ENCODE measurements at regions not wholly inside any gene's neighbourhood (a gene's known extent, or its start where the extent isn't known, plus 50 kb on each side); places are given as distances from the start of the nearest gene placed in this dataset.

DNA sequence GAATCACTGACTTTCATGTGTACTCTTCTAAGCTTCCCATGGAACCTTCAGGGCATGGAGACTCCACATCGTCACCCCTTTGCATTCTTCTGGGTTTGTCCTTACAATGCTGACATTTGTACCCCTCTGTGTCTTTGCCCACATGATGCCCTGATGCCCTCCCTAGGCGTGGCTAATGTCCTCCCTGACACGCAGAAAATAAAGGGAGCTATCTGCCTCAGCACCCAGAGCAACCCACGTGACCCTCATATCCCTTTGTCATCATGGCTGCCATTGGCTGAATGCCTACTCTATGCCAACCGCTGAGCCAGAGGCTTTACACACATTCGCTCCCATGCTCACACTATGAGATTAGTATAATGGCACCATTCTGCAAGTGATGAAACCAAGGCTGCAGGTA lies 86.4 kb upstream of the KLHL29 start:
- TF ChIP-seq BHLHE40 (IDR thresholded peaks at IDR 0.05; ENCODE audit: borderline replicate concordance) (no peak), TARDBP (IDR thresholded peaks at IDR 0.05) (no peak), SUZ12 (IDR thresholded peaks at IDR 0.05) (no peak), ELF4 (IDR thresholded peaks at IDR 0.05) (no peak), FOXK2 (IDR thresholded peaks at IDR 0.05) (no peak), CTBP1 (IDR thresholded peaks at IDR 0.05; ENCODE audit: borderline replicate concordance) (no peak), ZNF384 (IDR thresholded peaks at IDR 0.05) (no peak), SP1 (IDR thresholded peaks at IDR 0.05) (no peak), L3MBTL2 (conservative IDR thresholded peaks at IDR 0.05) (no peak), ARNT (IDR thresholded peaks at IDR 0.05) (no peak), FOXM1 (IDR thresholded peaks at IDR 0.05; ENCODE audit: borderline replicate concordance) (no peak)
- ChIA-PET CTCF (no interaction called here), POLR2A (no interaction called here)
- no peak for DNase-seq (ENCODE audit: extremely low spot score)

DNA sequence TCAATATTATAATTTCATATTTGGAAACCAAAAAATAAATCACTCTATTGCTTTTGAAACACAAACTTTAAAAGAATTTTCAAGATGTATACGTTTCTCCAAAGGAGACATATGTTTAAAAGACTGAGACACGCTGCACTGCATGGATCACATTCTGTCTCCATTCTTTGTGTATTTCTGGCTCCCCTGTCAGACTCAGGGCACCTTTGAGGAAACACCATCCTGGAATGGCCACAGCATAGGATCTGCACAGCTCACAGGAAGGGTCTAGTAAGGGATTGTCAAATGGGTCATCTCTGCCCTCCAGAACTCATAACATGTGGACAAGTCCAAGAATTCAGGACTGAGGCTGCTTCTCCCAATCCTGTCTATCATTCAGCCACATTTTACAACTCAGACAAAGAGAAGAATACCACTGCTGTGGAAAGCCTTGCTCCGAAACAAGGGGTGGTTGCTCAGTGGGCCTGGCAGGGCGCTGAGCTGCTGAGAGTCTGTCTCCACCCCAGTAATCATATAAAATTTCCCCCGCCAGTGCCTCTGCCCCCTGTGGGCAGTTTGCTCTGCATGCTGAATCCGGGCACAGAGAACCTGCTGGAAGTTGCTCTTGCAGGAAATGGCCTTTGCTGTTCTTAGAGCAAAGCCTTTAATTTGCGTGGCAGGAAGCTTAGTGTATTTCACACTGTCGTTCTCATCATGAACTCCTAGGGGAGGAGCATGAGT lies 85.3 kb upstream of the KLHL29 start:
- TF ChIP-seq SUZ12 (IDR thresholded peaks at IDR 0.05) = no peak
- no peak for TF ChIP-seq CTBP1 (IDR thresholded peaks at IDR 0.05; ENCODE audit: borderline replicate concordance)
- no peak for TF ChIP-seq SP1 (IDR thresholded peaks at IDR 0.05)
- TF ChIP-seq HDGF (IDR thresholded peaks at IDR 0.05; ENCODE audit: borderline replicate concordance) = no peak
- TF ChIP-seq, protein P1, sequence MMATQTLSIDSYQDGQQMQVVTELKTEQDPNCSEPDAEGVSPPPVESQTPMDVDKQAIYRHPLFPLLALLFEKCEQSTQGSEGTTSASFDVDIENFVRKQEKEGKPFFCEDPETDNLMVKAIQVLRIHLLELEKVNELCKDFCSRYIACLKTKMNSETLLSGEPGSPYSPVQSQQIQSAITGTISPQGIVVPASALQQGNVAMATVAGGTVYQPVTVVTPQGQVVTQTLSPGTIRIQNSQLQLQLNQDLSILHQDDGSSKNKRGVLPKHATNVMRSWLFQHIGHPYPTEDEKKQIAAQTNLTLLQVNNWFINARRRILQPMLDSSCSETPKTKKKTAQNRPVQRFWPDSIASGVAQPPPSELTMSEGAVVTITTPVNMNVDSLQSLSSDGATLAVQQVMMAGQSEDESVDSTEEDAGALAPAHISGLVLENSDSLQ (IDR thresholded peaks at IDR 0.05) = no peak
- TF ChIP-seq L3MBTL2 (conservative IDR thresholded peaks at IDR 0.05) = no peak
- TF ChIP-seq ZNF384 (IDR thresholded peaks at IDR 0.05) = no peak
- no peak for TF ChIP-seq FOXA1 (IDR thresholded peaks at IDR 0.05)
- no peak for TF ChIP-seq ELF4 (IDR thresholded peaks at IDR 0.05)
- TF ChIP-seq ARNT (IDR thresholded peaks at IDR 0.05) = no peak
- POLR2A ChIA-PET = no interaction called here
- DNase-seq (ENCODE audit: extremely low spot score) = no peak
- CTCF ChIA-PET = no interaction called here

DNA sequence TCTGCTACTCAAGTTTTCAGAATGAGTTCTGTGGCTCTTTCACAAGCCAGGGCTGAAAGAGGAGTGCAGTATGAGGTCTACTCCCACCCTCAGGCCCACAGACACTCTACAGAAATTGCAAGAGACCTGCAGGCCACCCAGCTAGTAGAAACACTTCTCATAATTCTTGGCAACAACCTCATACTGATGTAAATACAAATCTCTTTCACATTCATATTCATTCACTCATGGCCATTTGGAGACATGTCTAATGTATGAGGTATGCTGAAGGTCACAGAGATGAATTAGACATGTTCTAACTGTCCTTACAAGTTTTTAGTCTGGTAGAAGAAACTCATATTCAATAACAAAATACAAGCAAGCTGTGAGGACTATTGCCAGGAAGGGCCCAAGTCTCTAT lies 83.8 kb upstream of the KLHL29 start:
- DNase-seq (ENCODE audit: extremely low spot score) = no peak
- CTCF ChIA-PET = interaction anchor here (1.3 kb wide), 1 partner anchor 12 kb away, joined by 6 read pairs; no protein-coding TSS in a partner anchor
- POLR2A ChIA-PET = no interaction called here
- TF ChIP-seq NFRKB (IDR thresholded peaks at IDR 0.05) = no peak
- no peak for TF ChIP-seq SP1 (IDR thresholded peaks at IDR 0.05)
- no peak for TF ChIP-seq FOXA1 (IDR thresholded peaks at IDR 0.05)
- no peak for TF ChIP-seq FOXK2 (IDR thresholded peaks at IDR 0.05)
- no peak for TF ChIP-seq LEF1 (IDR thresholded peaks at IDR 0.05; ENCODE audit: borderline replicate concordance)
- TF ChIP-seq ARNT (IDR thresholded peaks at IDR 0.05) = no peak
- no peak for TF ChIP-seq FOXM1 (IDR thresholded peaks at IDR 0.05; ENCODE audit: borderline replicate concordance)
- no peak for TF ChIP-seq CTBP1 (IDR thresholded peaks at IDR 0.05; ENCODE audit: borderline replicate concordance)
- TF ChIP-seq L3MBTL2 (conservative IDR thresholded peaks at IDR 0.05) = no peak
- no peak for TF ChIP-seq ZNF384 (IDR thresholded peaks at IDR 0.05)
- TF ChIP-seq ELF4 (IDR thresholded peaks at IDR 0.05) = no peak
- TF ChIP-seq, protein P1 (IDR thresholded peaks at IDR 0.05) = no peak
- TF ChIP-seq TARDBP (IDR thresholded peaks at IDR 0.05) = no peak

DNA sequence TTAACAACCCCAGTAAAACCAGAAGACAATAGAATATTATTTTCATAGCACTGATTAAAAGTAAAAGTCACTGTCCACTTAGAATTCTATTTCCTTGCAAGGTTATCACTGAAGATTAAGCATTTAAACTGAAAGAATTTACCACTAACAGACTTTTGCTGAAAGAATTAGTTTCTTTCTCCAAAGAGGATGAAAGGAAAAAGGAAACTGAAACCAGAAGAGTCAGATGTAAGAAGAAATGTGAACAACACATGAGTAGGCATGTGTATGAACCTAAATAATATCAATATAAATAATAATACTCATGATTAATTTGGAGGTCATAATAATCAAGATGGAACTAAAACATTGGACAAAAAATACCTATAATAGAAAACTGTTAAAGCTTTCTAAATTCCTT lies 82.4 kb upstream of the KLHL29 start:
- DNase-seq (ENCODE audit: extremely low spot score) = no peak
- TF ChIP-seq, protein P1 (IDR thresholded peaks at IDR 0.05) = no peak
- TF ChIP-seq BHLHE40 (IDR thresholded peaks at IDR 0.05; ENCODE audit: borderline replicate concordance) = no peak
- no peak for TF ChIP-seq ELF4 (IDR thresholded peaks at IDR 0.05)
- CTCF ChIA-PET = interaction anchor here (1.3 kb wide), 1 partner anchor 11 kb away, joined by 6 read pairs; no protein-coding TSS in a partner anchor
- POLR2A ChIA-PET = no interaction called here

DNA sequence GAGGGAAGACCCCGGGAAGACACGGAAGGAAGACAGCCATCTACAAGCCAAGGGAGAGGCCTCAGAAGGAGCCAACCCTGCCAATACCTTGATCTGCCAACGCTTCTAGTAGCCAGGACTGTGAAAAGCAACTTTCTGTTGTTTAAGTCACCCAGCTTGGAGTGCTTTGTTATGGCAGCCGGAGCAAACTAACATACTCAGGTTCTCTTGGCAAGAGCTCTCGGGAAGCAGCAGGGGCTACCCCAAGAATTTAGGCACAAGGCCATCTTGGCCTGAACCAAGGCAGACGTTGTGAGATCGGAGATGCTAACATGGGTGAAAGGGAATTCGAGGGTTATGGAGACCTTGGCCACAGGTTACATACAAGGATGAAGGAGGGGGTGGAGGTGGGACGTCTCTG lies 78.6 kb upstream of the KLHL29 start:
- no peak for DNase-seq (ENCODE audit: extremely low spot score)
- TF ChIP-seq L3MBTL2 (conservative IDR thresholded peaks at IDR 0.05) (no peak), ZNF384 (IDR thresholded peaks at IDR 0.05) (no peak), NFRKB (IDR thresholded peaks at IDR 0.05) (no peak), LEF1 (IDR thresholded peaks at IDR 0.05; ENCODE audit: borderline replicate concordance) (no peak), SP1 (IDR thresholded peaks at IDR 0.05) (no peak)
- POLR2A ChIA-PET = no interaction called here
- CTCF ChIA-PET = no interaction called here

DNA sequence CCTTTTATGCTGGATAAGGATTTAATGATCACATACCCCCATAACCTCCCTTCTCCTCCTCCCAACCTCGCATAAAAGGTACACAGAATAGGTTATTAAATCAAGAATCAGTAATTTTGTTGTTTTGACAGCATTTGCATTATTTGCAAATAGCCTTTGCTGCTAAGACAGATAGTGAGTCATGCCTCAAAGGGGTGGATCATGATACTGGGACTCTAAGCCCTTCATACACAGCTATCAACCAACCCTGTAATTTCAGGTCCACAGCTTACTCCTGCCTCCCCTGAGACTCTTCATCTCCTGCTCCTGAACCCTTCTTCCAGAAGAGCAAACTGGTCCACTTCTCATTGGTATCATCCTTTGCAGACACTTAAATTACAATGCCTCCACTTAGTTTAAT lies 73.8 kb upstream of the KLHL29 start:
- CTCF ChIA-PET = no interaction called here
- POLR2A ChIA-PET = no interaction called here

More for the DNA sequence above, 73.8 kb upstream of the KLHL29 start:
- no peak for DNase-seq (ENCODE audit: extremely low spot score)
- TF ChIP-seq FOXA1 (IDR thresholded peaks at IDR 0.05) (no peak), TARDBP (IDR thresholded peaks at IDR 0.05) (no peak), CTBP1 (IDR thresholded peaks at IDR 0.05; ENCODE audit: borderline replicate concordance) (no peak), SUZ12 (IDR thresholded peaks at IDR 0.05) (no peak), LEF1 (IDR thresholded peaks at IDR 0.05; ENCODE audit: borderline replicate concordance) (no peak), L3MBTL2 (conservative IDR thresholded peaks at IDR 0.05) (no peak), FOXM1 (IDR thresholded peaks at IDR 0.05; ENCODE audit: borderline replicate concordance) (no peak), ARNT (IDR thresholded peaks at IDR 0.05) (no peak)
